Astrocyte of the cerebellum (primary cell): ENCODE measurements at regions not wholly inside any gene's neighbourhood (a gene's known extent, or its start where the extent isn't known, plus 50 kb on each side); places are given as distances from the start of the nearest gene placed in this dataset.

Source experiments
- DNase-seq: peaks from one replicate; pipeline ENCODE4 v3.0.0-alpha.2; 2011; ENCODE audit warnings: low read depth
- H3K4me3 ChIP-seq: 2 replicates; pipeline ENCODE4 v1.5.1; 2011; ENCODE audit warnings: mild to moderate bottlenecking, low read depth, low read length, moderate library complexity
- in situ Hi-C: cut with HindIII; loops from 2 replicates; pipeline ENCODE4 v1.10.0; 2017; ENCODE audit warnings: low sequenced_read_pairs
- TF ChIP-seq, protein P1 (sequence below): IDR thresholded peaks from 2 replicates; pipeline ENCODE4 v1.5.1; 2012; ENCODE audit warnings: low read length, low read depth, moderate library complexity, mild to moderate bottlenecking; ENCODE audit errors: missing control alignments

GRCh38 chr4:38343608-38344007 is 320.4 kb upstream of the KLF3 start:
- no peak overlapping the region for H3K4me3 ChIP-seq
- TF ChIP-seq, protein P1, sequence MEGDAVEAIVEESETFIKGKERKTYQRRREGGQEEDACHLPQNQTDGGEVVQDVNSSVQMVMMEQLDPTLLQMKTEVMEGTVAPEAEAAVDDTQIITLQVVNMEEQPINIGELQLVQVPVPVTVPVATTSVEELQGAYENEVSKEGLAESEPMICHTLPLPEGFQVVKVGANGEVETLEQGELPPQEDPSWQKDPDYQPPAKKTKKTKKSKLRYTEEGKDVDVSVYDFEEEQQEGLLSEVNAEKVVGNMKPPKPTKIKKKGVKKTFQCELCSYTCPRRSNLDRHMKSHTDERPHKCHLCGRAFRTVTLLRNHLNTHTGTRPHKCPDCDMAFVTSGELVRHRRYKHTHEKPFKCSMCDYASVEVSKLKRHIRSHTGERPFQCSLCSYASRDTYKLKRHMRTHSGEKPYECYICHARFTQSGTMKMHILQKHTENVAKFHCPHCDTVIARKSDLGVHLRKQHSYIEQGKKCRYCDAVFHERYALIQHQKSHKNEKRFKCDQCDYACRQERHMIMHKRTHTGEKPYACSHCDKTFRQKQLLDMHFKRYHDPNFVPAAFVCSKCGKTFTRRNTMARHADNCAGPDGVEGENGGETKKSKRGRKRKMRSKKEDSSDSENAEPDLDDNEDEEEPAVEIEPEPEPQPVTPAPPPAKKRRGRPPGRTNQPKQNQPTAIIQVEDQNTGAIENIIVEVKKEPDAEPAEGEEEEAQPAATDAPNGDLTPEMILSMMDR, result no peak
- in situ Hi-C loops, result no loop called here
- DNase-seq, result no peak

DNA sequence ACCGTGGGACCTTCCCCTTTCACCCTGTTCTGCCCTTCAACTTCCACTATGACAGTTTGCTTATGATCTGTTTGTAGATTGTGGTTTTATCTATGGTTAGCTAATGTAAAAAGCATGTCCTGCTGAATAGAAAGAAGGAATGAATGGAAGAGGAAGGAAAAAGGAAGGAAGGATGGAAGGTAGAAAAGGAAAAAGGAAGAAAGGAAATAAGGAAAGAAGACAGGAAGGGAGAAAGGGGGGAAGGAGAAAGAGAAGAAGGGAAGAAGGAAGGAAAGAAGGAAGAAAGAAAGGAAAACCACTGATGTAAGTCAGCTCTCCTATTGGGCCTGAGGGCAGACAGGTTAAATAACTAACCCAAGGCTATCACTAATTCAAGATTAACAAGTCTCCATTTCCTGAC is 319.1 kb upstream of the KLF3 start:
- no peak for DNase-seq
- in situ Hi-C loops, result no loop called here
- TF ChIP-seq, protein P1, result no peak
- H3K4me3 ChIP-seq, result no peak overlapping the region

GRCh38 chr4:38347251-38347650 is 316.7 kb upstream of the KLF3 start:
- in situ Hi-C loops, result no loop called here
- TF ChIP-seq, protein P1, result no peak
- no peak for DNase-seq
- no peak overlapping the region for H3K4me3 ChIP-seq

GRCh38 chr4:38354421-38354820 is 309.6 kb upstream of the KLF3 start:
- in situ Hi-C loops, result no loop called here
- DNase-seq, result no peak
- no peak overlapping the region for H3K4me3 ChIP-seq
- TF ChIP-seq, protein P1, result no peak

- in situ Hi-C loops, result no loop called here
- H3K4me3 ChIP-seq, result no peak overlapping the region
- TF ChIP-seq, protein P1, result no peak
- DNase-seq, result no peak
Observed at GRCh38 chr4:38354872-38355271, 309.1 kb upstream of the KLF3 start.

DNA sequence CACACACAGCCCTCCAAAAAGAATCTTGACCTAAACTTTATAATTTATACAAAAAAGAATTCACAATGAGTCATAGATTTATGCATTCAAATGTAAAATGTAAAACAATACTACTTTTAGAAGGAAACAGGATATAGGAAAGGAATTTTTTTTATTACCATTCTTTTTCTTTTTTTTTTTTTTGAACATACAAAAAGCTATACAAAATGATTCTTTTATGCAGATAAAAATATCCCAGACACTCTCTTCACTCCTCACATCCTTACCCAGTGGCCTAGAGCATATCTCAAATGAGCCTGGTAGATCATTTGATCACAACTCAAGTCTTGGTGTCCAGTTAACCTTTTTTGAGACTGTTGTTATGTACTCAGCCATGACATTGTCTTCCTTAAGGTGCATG is 307.3 kb upstream of the KLF3 start:
- TF ChIP-seq, protein P1, result no peak
- in situ Hi-C loops, result no loop called here
- no peak for DNase-seq

GRCh38 chr4:38357546-38357945 is 306.5 kb upstream of the KLF3 start:
- H3K4me3 ChIP-seq, result no peak overlapping the region
- no peak for DNase-seq
- in situ Hi-C loops, result no loop called here
- TF ChIP-seq, protein P1, result no peak

More for the DNA sequence above, 307.3 kb upstream of the KLF3 start:
- H3K4me3 ChIP-seq, result no peak overlapping the region
